Smooth muscle cell (in vitro differentiated cells): ENCODE measurements at regions not wholly inside any gene's neighbourhood (a gene's known extent, or its start where the extent isn't known, plus 50 kb on each side); places are given as distances from the start of the nearest gene placed in this dataset.

ENCODE experiments used
- DNase-seq: peaks from one replicate; lab custom pipeline; 2025; ENCODE audit not compliant: unreplicated experiment; lab: John Stamatoyannopoulos, UW
- H2AFZ ChIP-seq: fragments of 200-600 bp; sonication (generic); 2 replicates; pipeline ENCODE4 v1.6.0; 2016; ENCODE audit warnings: antibody characterized with exemption, low read depth, mild to moderate bottlenecking
- H3F3A ChIP-seq: fragments of 200-600 bp; sonication (generic); 2 replicates; pipeline ENCODE4 v1.6.0; 2017; ENCODE audit warnings: antibody characterized with exemption, low read depth
- H3K27ac ChIP-seq: fragments of 200-600 bp; sonication (generic); 2 replicates; pipeline ENCODE4 v1.5.1; 2016; ENCODE audit warnings: low read depth, mild to moderate bottlenecking
- H3K27me3 ChIP-seq: fragments of 200-600 bp; sonication (generic); 2 replicates; pipeline ENCODE4 v1.6.1; 2016; ENCODE audit warnings: low read depth, mild to moderate bottlenecking
- H3K36me3 ChIP-seq: fragments of 200-600 bp; sonication (generic); 2 replicates; pipeline ENCODE4 v1.5.1; 2016; ENCODE audit warnings: low read depth
- H3K4me1 ChIP-seq: fragments of 200-600 bp; sonication (generic); 2 replicates; pipeline ENCODE4 v1.5.1; 2016; ENCODE audit warnings: low read depth
- H3K4me2 ChIP-seq: fragments of 200-600 bp; sonication (generic); 2 replicates; pipeline ENCODE4 v1.6.0; 2016; ENCODE audit warnings: mild to moderate bottlenecking
- H3K4me3 ChIP-seq: fragments of 200-600 bp; sonication (generic); 2 replicates; pipeline ENCODE4 v1.5.1; 2016; ENCODE audit warnings: mild to moderate bottlenecking
- H3K79me2 ChIP-seq: fragments of 200-600 bp; sonication (generic); 2 replicates; pipeline ENCODE4 v1.6.0; 2016; ENCODE audit warnings: low read depth, mild to moderate bottlenecking
- H3K9ac ChIP-seq: fragments of 200-600 bp; sonication (generic); 2 replicates; pipeline ENCODE4 v1.6.0; 2016; ENCODE audit warnings: low read depth
- H3K9me3 ChIP-seq: fragments of 200-600 bp; sonication (generic); replicated peaks from 2 replicates; pipeline ENCODE4 v1.5.1; 2016; ENCODE audit warnings: low read depth
- H4K20me1 ChIP-seq: fragments of 200-600 bp; sonication (generic); 2 replicates; pipeline ENCODE4 v1.6.0; 2016; ENCODE audit warnings: low read depth
- WGBS: methylation state at CpG from one replicate; pipeline ENCODE4 v1.1.7; 2016; ENCODE audit warnings: low lambda C conversion rate; 5-methylcytosine and 5-hydroxymethylcytosine counted together
- TF ChIP-seq, protein P1 (sequence below): fragments of 200-600 bp; sonication (generic); IDR thresholded peaks from 2 replicates; pipeline ENCODE4 v1.5.1; 2017; ENCODE audit warnings: borderline replicate concordance, mild to moderate bottlenecking, antibody characterized with exemption; ENCODE audit not compliant: insufficient read depth, poor library complexity, severe bottlenecking

DNA sequence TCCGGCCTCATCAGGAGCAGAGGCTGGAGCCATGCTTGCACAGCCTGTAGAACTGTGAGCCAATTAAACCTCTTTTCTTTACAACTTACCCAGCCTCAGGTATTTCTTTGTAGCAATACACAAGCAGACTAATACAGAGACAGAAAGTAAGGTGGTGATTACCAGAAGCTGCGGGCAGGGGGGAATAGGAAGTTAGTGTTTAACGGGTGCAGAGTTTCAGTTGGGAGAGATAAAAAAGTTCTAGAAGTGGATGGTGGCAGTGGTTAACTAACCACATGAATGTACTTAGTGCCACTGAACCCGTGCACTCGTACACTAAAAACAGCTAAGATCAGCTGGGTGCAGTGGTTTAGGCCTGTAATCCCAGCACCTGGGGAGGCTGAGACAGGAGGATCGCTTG lies 80.4 kb upstream of the TARDBP start:
- no peaks in the 10 kb centered on the region for H3F3A ChIP-seq
- DNase-seq = no peak
- no peak overlapping the region for H3K9ac ChIP-seq
- no peaks in the 10 kb centered on the region for H4K20me1 ChIP-seq
- TF ChIP-seq, protein P1, sequence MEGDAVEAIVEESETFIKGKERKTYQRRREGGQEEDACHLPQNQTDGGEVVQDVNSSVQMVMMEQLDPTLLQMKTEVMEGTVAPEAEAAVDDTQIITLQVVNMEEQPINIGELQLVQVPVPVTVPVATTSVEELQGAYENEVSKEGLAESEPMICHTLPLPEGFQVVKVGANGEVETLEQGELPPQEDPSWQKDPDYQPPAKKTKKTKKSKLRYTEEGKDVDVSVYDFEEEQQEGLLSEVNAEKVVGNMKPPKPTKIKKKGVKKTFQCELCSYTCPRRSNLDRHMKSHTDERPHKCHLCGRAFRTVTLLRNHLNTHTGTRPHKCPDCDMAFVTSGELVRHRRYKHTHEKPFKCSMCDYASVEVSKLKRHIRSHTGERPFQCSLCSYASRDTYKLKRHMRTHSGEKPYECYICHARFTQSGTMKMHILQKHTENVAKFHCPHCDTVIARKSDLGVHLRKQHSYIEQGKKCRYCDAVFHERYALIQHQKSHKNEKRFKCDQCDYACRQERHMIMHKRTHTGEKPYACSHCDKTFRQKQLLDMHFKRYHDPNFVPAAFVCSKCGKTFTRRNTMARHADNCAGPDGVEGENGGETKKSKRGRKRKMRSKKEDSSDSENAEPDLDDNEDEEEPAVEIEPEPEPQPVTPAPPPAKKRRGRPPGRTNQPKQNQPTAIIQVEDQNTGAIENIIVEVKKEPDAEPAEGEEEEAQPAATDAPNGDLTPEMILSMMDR = no peak
- H3K27ac ChIP-seq = no peak overlapping the region
- H2AFZ ChIP-seq = no peak overlapping the region
- H3K4me3 ChIP-seq = no peak overlapping the region
- H3K9me3 ChIP-seq = no peaks in the 10 kb centered on the region
- no peak overlapping the region for H3K4me2 ChIP-seq
- H3K27me3 ChIP-seq = no peaks in the 10 kb centered on the region
- no peaks in the 10 kb centered on the region for H3K36me3 ChIP-seq
- no peaks in the 10 kb centered on the region for H3K79me2 ChIP-seq
- no peaks in the 10 kb centered on the region for H3K4me1 ChIP-seq
- WGBS = 92% methylated on average over 5 of the region's 6 CpGs

DNA sequence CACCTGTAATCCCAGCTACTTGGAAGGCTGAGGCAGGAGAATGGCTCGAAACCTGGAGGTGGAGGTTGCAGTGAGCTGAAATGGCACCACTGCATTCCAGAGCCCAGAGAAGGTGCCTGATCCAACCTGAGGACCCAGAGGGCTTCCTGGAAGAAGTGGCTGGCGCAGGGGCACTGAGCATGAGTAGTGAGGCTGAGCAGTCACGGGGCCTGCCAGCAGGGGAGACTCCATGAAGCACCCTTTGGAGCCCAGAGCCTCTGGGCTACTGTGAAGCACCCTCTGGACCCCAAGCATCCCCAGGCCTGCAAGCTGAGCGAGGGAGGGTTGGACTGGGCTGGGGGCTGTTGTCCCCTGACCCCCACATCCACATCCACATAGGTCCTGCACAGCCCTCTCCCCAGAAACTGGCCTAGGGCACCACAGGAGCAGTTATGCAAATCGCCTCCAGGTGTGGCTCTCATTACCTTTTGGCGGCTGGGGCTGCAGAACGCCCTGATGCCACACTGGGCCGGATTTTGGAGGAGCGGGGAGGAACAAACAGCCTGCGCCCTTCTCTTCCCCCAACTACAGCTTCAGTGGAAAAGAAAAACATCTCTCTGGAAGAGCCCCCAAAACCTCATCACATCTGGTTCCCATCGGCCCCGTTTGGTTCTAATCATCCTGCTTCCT lies 78.2 kb upstream of the TARDBP start:
- DNase-seq = no peak
- H3K9me3 ChIP-seq = no peaks in the 10 kb centered on the region
- no peaks in the 10 kb centered on the region for H3K4me1 ChIP-seq

DNA sequence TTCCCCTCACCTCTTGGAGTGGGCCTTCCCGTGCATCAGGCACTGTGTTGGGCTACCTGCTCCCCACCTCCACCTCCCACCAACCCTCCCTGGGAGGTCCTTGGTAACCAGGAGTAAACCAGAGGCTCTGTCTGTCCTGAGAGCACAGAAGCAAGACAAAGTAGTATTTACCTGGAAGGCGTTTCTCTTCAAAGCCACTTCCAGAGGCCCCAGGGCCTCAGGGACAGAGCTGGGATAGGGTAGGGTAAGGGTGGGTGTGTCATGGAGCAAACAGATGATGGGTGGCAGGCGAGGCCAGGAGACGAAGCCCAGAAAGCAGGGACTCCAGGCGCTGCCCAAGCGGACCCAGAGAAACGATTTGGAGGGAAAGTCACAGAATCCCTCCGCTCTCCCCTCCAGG lies 77.2 kb upstream of the TARDBP start:
- no peak overlapping the region for H2AFZ ChIP-seq
- TF ChIP-seq, protein P1 = no peak
- 63% methylated on average over 7 of the region's 8 CpGs for WGBS

More for the DNA sequence above, 78.2 kb upstream of the TARDBP start:
- Histone ChIP-seq H2AFZ (no peak overlapping the region), H3K4me3 (no peak overlapping the region), H3F3A (no peaks in the 10 kb centered on the region), H3K27me3 (no peaks in the 10 kb centered on the region), H3K36me3 (no peaks in the 10 kb centered on the region), H3K79me2 (no peaks in the 10 kb centered on the region), H4K20me1 (no peaks in the 10 kb centered on the region), H3K9ac (no peak overlapping the region), H3K27ac (no peak overlapping the region), H3K4me2 (no peak overlapping the region)
- TF ChIP-seq, protein P1 = no peak
- 79% methylated on average over 12 of the region's 12 CpGs for WGBS

DNA sequence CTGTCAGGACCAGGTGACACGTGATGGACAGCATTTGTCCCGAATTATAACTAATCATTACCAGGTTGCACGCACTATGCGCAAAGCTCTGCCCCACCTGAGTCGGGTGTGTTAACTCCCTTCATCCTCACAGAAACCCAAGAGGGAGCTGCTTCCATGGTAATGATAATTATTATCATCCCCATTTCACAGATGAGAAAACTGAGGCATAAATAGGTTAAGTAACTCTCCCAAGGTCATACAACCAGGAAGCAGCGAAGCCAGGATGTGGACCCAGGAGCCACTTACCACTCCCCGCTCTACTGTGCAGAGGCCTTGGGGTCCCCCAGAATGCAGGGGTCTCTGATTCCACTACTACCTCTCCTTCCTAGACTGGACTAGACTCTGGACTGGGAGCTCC lies 76.7 kb upstream of the TARDBP start:
- Histone ChIP-seq H3K27me3 (no peaks in the 10 kb centered on the region), H3K4me2 (no peak overlapping the region), H3F3A (no peaks in the 10 kb centered on the region), H3K4me3 (no peak overlapping the region), H3K9ac (no peak overlapping the region), H3K9me3 (no peaks in the 10 kb centered on the region), H3K36me3 (no peaks in the 10 kb centered on the region), H3K79me2 (no peaks in the 10 kb centered on the region), H3K4me1 (no peaks in the 10 kb centered on the region), H2AFZ (no peak overlapping the region), H3K27ac (no peak overlapping the region), H4K20me1 (no peaks in the 10 kb centered on the region)
- no peak for DNase-seq
- 92% methylated on average over 7 of the region's 7 CpGs for WGBS
- TF ChIP-seq, protein P1 = no peak

More for the DNA sequence above, 77.2 kb upstream of the TARDBP start:
- H3K4me3 ChIP-seq = no peak overlapping the region
- H3K9me3 ChIP-seq = no peaks in the 10 kb centered on the region
- H3K9ac ChIP-seq = no peak overlapping the region
- no peaks in the 10 kb centered on the region for H3F3A ChIP-seq
- no peaks in the 10 kb centered on the region for H3K27me3 ChIP-seq
- H4K20me1 ChIP-seq = no peaks in the 10 kb centered on the region
- no peak overlapping the region for H3K4me2 ChIP-seq
- no peaks in the 10 kb centered on the region for H3K4me1 ChIP-seq
- no peak overlapping the region for H3K27ac ChIP-seq
- H3K79me2 ChIP-seq = no peaks in the 10 kb centered on the region
- no peaks in the 10 kb centered on the region for H3K36me3 ChIP-seq
- no peak for DNase-seq
